ENCODE measurements at regions not wholly inside any gene's neighbourhood (a gene's known extent, or its start where the extent isn't known, plus 50 kb on each side); places are given as distances from the start of the nearest gene placed in this dataset.

DNA sequence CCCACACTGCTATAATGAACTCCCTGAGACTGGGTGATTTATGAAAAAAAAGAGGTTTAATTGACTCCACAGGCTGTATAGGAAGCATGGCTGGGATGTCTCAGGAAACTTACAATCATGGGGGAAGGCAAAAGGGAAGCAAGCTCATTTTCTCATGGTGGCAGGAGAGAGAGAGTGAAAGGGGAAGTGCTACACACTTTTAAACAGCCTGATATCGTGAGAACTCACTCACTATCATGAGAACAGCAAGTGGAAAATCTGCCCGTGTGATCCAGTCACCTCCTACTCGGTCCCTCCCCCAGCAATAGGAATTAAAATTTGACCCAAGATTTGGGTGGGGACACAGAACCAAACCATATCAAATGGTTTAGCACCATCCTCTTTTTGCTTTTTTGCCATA lies 116.6 kb upstream of the CEP162 start:
- no peak overlapping the region for H3K4me3 ChIP-seq (ENCODE audit: low read depth, low read length)
- TF ChIP-seq, protein P1, sequence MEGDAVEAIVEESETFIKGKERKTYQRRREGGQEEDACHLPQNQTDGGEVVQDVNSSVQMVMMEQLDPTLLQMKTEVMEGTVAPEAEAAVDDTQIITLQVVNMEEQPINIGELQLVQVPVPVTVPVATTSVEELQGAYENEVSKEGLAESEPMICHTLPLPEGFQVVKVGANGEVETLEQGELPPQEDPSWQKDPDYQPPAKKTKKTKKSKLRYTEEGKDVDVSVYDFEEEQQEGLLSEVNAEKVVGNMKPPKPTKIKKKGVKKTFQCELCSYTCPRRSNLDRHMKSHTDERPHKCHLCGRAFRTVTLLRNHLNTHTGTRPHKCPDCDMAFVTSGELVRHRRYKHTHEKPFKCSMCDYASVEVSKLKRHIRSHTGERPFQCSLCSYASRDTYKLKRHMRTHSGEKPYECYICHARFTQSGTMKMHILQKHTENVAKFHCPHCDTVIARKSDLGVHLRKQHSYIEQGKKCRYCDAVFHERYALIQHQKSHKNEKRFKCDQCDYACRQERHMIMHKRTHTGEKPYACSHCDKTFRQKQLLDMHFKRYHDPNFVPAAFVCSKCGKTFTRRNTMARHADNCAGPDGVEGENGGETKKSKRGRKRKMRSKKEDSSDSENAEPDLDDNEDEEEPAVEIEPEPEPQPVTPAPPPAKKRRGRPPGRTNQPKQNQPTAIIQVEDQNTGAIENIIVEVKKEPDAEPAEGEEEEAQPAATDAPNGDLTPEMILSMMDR (IDR thresholded peaks at IDR 0.05; ENCODE audit: insufficient read depth, low read length, missing control alignments), result no peak
- CTCF ChIA-PET, result no interaction called here
- DNase-seq (ENCODE audit: low read depth, low spot score), result no peak
- POLR2A ChIA-PET, result no interaction called here

DNA sequence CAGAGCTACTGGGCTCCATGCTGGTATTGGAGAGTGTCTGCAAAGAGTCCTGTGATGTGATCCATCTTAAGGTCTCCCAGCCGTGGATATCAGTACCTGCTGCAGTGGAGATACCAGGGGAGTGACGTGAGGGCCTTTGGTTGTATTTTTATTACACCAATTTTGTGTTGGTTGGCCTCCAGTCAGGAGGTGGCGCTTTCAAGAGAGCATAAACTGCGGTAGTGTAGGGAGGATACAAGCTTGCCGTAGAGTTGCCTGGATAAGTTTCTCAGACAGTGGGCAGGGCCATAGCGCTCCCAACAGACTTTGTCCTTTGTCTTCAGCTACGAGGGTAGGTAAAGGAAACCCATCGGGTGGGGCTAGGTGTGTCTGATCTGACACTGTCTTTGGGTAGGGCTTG lies 113.0 kb upstream of the CEP162 start:
- no peak overlapping the region for H3K4me3 ChIP-seq (ENCODE audit: low read depth, low read length)
- ChIA-PET CTCF (no interaction called here), POLR2A (no interaction called here)
- TF ChIP-seq, protein P1 (IDR thresholded peaks at IDR 0.05; ENCODE audit: insufficient read depth, low read length, missing control alignments), result no peak
- DNase-seq (ENCODE audit: low read depth, low spot score), result no peak

DNA sequence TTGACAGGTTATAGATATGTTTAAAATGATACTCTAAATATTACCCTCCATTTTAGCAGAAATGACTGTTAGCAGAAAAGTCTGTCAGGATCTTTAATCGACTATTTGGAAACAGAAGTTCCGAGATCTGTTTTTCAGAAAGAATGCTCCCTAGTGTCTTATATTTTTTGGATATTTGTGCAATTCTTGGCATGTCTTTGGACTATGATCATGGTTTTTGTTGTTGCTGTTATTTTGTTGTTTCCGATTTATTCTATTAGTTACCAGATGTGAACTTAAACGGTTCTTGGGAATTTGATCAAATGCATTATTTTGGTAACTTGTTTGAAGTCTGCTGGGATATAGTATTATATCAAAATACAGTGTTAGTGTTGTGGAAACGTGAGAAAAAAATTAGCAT lies 106.4 kb upstream of the CEP162 start:
- CTCF ChIA-PET, result no interaction called here
- H3K4me3 ChIP-seq (ENCODE audit: low read depth, low read length), result no peak overlapping the region
- TF ChIP-seq, protein P1 (IDR thresholded peaks at IDR 0.05; ENCODE audit: insufficient read depth, low read length, missing control alignments), result no peak
- DNase-seq (ENCODE audit: low read depth, low spot score), result no peak
- POLR2A ChIA-PET, result no interaction called here

DNA sequence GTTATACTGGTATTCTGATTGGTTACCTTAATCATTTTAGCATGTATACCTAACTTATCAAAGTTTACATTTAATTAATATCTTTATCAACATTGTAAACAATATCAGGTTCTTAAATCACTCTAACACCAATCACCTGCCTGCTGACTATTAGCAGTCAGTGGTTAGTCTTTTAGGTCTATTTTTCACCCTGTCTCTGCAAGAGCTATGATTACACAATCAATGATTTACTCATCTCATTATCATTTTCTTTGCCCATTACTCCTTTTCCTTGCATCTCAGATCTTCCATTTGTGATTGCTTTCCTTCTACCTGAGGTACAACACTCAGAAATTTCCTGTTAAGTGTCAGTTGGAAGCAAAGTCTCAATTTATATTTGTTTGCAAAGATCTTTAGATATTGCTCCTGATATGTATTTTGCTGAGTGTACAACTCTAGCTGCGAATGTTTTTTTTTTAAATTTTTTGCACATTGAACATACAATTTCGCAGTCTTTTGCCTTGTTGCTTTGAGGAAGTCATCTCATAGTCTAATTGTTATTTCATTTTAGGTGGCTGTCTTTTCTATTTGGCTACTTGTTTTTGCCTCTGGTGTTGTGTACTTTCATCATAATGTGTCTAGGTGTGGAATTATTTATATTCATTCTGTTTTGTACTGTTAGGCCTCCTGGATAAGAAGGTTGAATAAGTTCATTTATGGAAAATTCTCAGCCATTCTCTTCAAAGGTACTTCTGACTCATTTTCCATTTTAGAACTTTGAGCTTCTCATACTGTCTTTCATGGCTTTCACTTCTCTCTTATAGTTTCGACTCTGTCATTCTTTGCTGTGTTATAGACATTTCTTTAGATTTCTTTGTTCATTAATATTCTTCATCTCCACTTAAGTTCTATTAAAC lies 104.9 kb upstream of the CEP162 start:
- POLR2A ChIA-PET, result no interaction called here
- no peak for DNase-seq (ENCODE audit: low read depth, low spot score)
- TF ChIP-seq, protein P1 (IDR thresholded peaks at IDR 0.05; ENCODE audit: insufficient read depth, low read length, missing control alignments), result no peak
- no peak overlapping the region for H3K4me3 ChIP-seq (ENCODE audit: low read depth, low read length)
- CTCF ChIA-PET, result no interaction called here

DNA sequence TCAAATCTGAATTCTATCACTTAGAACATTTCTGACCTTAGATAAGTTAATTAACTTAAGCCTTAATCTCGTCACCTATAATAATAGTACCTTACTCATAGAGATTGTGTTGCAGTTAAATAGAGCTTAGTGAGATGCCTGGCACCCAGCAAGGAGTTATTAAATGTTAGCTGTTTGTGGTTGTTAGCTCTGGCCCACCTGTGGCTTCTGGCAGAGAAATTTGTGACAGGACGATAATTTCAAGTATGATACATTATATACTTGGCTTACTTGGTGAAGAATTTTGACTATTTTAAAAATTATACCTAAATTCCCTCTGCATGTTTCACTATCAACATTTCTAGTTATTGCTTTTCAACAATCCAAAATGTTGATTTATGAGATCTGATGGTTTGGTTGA lies 102.9 kb upstream of the CEP162 start:
- POLR2A ChIA-PET, result no interaction called here
- TF ChIP-seq, protein P1 (IDR thresholded peaks at IDR 0.05; ENCODE audit: insufficient read depth, low read length, missing control alignments), result no peak
- DNase-seq (ENCODE audit: low read depth, low spot score), result no peak
- CTCF ChIA-PET, result no interaction called here
- H3K4me3 ChIP-seq (ENCODE audit: low read depth, low read length), result no peak overlapping the region

DNA sequence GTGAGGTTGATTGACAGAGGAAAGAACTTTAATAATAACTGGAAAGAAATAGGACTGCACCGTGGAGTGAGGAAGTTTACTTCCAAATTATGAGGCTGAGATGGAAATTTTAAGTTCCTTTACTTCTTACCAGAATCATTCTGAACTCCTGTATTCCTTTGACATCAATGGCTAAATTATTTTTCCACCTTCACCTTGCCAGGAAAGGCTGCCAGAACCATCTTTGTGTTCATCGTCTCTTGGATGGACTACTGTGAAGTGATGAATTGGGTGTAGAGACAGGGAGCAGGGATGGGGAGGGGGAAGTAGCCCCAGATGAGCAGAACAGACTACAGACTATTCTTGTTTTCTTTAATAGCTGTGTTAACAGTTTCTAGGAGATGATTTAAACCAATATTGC lies 102.1 kb upstream of the CEP162 start:
- TF ChIP-seq, protein P1 (IDR thresholded peaks at IDR 0.05; ENCODE audit: insufficient read depth, low read length, missing control alignments), result no peak
- ChIA-PET CTCF (no interaction called here), POLR2A (no interaction called here)
- H3K4me3 ChIP-seq (ENCODE audit: low read depth, low read length), result no peak overlapping the region
- no peak for DNase-seq (ENCODE audit: low read depth, low spot score)

All from AG04449 (cell line).